ENCODE measurements at regions not wholly inside any gene's neighbourhood (a gene's known extent, or its start where the extent isn't known, plus 50 kb on each side); places are given as distances from the start of the nearest gene placed in this dataset.

- Histone ChIP-seq H3K27me3 (ENCODE audit: insufficient read depth, low read length) (no peaks in the 10 kb centered on the region), H3K9me3 (ENCODE audit: low read length) (no peaks in the 10 kb centered on the region), H3K4me1 (ENCODE audit: insufficient read depth, low read length, severe bottlenecking) (no peaks in the 10 kb centered on the region), H3K4me3 (ENCODE audit: low read depth, low read length, poor library complexity, severe bottlenecking) (no peak overlapping the region), H3F3A (ENCODE audit: insufficient read depth, low read length) (no peaks in the 10 kb centered on the region), H3K79me2 (ENCODE audit: insufficient read depth, low read length) (no peaks in the 10 kb centered on the region), H2AFZ (ENCODE audit: low read length) (no peak overlapping the region), H3K9ac (ENCODE audit: low read length) (no peak overlapping the region), H3K27ac (ENCODE audit: low read depth, low read length, poor library complexity, severe bottlenecking) (no peak overlapping the region), H3K9me2 (ENCODE audit: low read depth, low read length) (no peaks in the 10 kb centered on the region), H3K36me3 (ENCODE audit: insufficient read depth, low read length) (no peaks in the 10 kb centered on the region), H4K20me1 (ENCODE audit: insufficient read depth, low read length) (no peaks in the 10 kb centered on the region), H3K4me2 (ENCODE audit: low read length) (no peak overlapping the region)
- TF ChIP-seq EZH2 (IDR thresholded peaks at IDR 0.05; ENCODE audit: borderline replicate concordance, low read length) (no peak), CTCF (IDR thresholded peaks at IDR 0.05; ENCODE audit: low read length) (no peak)
These were observed 603.5 kb downstream of the UTRN start for GRCh38 chr6:144888621-144889020.

- no peak overlapping the region for H3K4me2 ChIP-seq (ENCODE audit: low read length)
These were observed 608.6 kb downstream of the UTRN start for GRCh38 chr6:144893680-144894151.

GRCh38 chr6:144894240-144894639, 609.1 kb downstream of the UTRN start:
- Histone ChIP-seq H4K20me1 (ENCODE audit: insufficient read depth, low read length) (no peaks in the 10 kb centered on the region), H2AFZ (ENCODE audit: low read length) (no peak overlapping the region), H3K79me2 (ENCODE audit: insufficient read depth, low read length) (no peaks in the 10 kb centered on the region), H3K9me2 (ENCODE audit: low read depth, low read length) (no peaks in the 10 kb centered on the region), H3K27me3 (ENCODE audit: insufficient read depth, low read length) (no peaks in the 10 kb centered on the region), H3K27ac (ENCODE audit: low read depth, low read length, poor library complexity, severe bottlenecking) (no peak overlapping the region), H3K9ac (ENCODE audit: low read length) (no peak overlapping the region), H3F3A (ENCODE audit: insufficient read depth, low read length) (no peaks in the 10 kb centered on the region), H3K4me1 (ENCODE audit: insufficient read depth, low read length, severe bottlenecking) (no peaks in the 10 kb centered on the region), H3K36me3 (ENCODE audit: insufficient read depth, low read length) (no peaks in the 10 kb centered on the region), H3K4me2 (ENCODE audit: low read length) (no peak overlapping the region), H3K9me3 (ENCODE audit: low read length) (no peaks in the 10 kb centered on the region), H3K4me3 (ENCODE audit: low read depth, low read length, poor library complexity, severe bottlenecking) (no peak overlapping the region)
- TF ChIP-seq EZH2 (IDR thresholded peaks at IDR 0.05; ENCODE audit: borderline replicate concordance, low read length) (no peak), CTCF (IDR thresholded peaks at IDR 0.05; ENCODE audit: low read length) (no peak)

More at GRCh38 chr6:144893680-144894151, 608.6 kb downstream of the UTRN start:
- H2AFZ ChIP-seq (ENCODE audit: low read length), result no peak overlapping the region
- no peaks in the 10 kb centered on the region for H3K9me3 ChIP-seq (ENCODE audit: low read length)
- no peak overlapping the region for H3K27ac ChIP-seq (ENCODE audit: low read depth, low read length, poor library complexity, severe bottlenecking)
- no peak overlapping the region for H3K4me3 ChIP-seq (ENCODE audit: low read depth, low read length, poor library complexity, severe bottlenecking)
- H3K9ac ChIP-seq (ENCODE audit: low read length), result no peak overlapping the region
- no peaks in the 10 kb centered on the region for H4K20me1 ChIP-seq (ENCODE audit: insufficient read depth, low read length)
- no peaks in the 10 kb centered on the region for H3K9me2 ChIP-seq (ENCODE audit: low read depth, low read length)
- H3K27me3 ChIP-seq (ENCODE audit: insufficient read depth, low read length), result no peaks in the 10 kb centered on the region
- H3F3A ChIP-seq (ENCODE audit: insufficient read depth, low read length), result no peaks in the 10 kb centered on the region
- H3K79me2 ChIP-seq (ENCODE audit: insufficient read depth, low read length), result no peaks in the 10 kb centered on the region
- TF ChIP-seq EZH2 (IDR thresholded peaks at IDR 0.05; ENCODE audit: borderline replicate concordance, low read length) (no peak), CTCF (IDR thresholded peaks at IDR 0.05; ENCODE audit: low read length) (no peak)
- H3K4me1 ChIP-seq (ENCODE audit: insufficient read depth, low read length, severe bottlenecking), result no peaks in the 10 kb centered on the region
- no peaks in the 10 kb centered on the region for H3K36me3 ChIP-seq (ENCODE audit: insufficient read depth, low read length)

All from OCI-LY1 (cell line).